ENCODE measurements at regions not wholly inside any gene's neighbourhood (a gene's known extent, or its start where the extent isn't known, plus 50 kb on each side); places are given as distances from the start of the nearest gene placed in this dataset.

DNA sequence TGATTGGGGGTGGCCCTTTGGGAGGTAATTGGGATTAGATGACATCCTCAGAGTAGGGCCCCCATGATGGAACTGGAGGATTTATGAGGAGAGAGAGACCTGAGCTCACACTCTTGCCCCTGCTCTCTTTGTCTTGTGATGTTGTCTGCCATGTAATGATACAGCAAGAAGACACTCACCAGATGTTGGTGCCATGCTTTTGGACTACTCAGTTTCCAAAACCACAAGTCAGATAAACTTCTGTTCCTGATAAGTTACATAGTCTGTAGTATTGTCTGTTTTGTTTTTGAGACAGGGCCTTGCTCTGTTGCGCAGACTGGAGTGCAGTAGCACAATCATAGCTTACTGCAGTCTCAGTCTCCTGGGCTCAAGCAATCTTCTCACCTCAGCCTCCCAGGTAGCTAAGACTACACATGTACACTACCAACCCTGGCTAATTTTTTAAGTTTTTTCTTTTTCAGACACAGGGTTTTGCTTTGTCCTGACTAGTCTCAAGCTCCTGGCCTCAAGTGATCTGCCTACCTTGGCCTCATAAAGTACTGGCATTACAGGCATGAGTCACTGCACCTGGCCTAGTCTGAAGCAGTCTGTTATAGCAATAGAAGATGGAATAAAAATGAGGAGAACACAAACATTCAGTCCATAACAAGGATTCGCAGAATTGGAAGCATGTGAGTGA, 115.0 kb upstream of the GALNT2 start:
- Histone ChIP-seq H3K4me3 (ENCODE audit: low read depth in 2 of 2, low read length in 1 of 2) (no peak overlapping the region), H3K4me2 (no peak overlapping the region), H3K9ac (no peak overlapping the region), H2AFZ (ENCODE audit: low read depth) (no peak overlapping the region), H3K27ac (ENCODE audit: low read depth in 2 of 2, low read length in 1 of 2) (no peak overlapping the region), H4K20me1 (ENCODE audit: insufficient read depth) (no peaks in the 10 kb centered on the region), H3F3A (replicated peaks; ENCODE audit: insufficient read depth) (no peaks in the 10 kb centered on the region), H3K27me3 (ENCODE audit: insufficient read depth) (no peaks in the 10 kb centered on the region), H3K79me2 (ENCODE audit: insufficient read depth) (no peaks in the 10 kb centered on the region), H3K9me3 (no peaks in the 10 kb centered on the region), H3K36me3 (replicated peaks in 1 of 2; ENCODE audit: control insufficient read depth in 1 of 2, insufficient read depth in 2 of 2, low read length in 1 of 2) (no peaks in the 10 kb centered on the region), H3K4me1 (ENCODE audit: control insufficient read depth in 1 of 2, insufficient read depth in 2 of 2, low read depth in 1 of 2, low read length in 1 of 2) (peaks cover 0 to 3% of the 10 kb centered on the region in 2 experiments; a peak in 1 of 4 replicates), H3K9me2 (no peaks in the 10 kb centered on the region)
- ChIA-PET POLR2A (no interaction called here), CTCF (no interaction called here)
- no peak for DNase-seq
- TF ChIP-seq MXI1 (IDR thresholded peaks at IDR 0.05; ENCODE audit: low read depth, low read length) (no peak), JUND (IDR thresholded peaks at IDR 0.05) (no peak), SMC3 (IDR thresholded peaks at IDR 0.05; ENCODE audit: low read depth, low read length) (no peak), CHD2 (IDR thresholded peaks at IDR 0.05; ENCODE audit: low read length, partially characterized antibody) (no peak), NRF1 (IDR thresholded peaks at IDR 0.05; ENCODE audit: low read depth, low read length) (no peak), FOSL2 (IDR thresholded peaks at IDR 0.05; ENCODE audit: borderline replicate concordance, low read depth) (no peak)
- TF ChIP-seq, protein P1, sequence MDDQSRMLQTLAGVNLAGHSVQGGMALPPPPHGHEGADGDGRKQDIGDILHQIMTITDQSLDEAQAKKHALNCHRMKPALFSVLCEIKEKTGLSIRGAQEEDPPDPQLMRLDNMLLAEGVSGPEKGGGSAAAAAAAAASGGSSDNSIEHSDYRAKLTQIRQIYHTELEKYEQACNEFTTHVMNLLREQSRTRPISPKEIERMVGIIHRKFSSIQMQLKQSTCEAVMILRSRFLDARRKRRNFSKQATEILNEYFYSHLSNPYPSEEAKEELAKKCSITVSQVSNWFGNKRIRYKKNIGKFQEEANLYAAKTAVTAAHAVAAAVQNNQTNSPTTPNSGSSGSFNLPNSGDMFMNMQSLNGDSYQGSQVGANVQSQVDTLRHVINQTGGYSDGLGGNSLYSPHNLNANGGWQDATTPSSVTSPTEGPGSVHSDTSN (IDR thresholded peaks at IDR 0.05) = no peak
- 24% methylated on average over 2 of the region's 2 CpGs for WGBS (ENCODE audit: low lambda C conversion rate)

DNA sequence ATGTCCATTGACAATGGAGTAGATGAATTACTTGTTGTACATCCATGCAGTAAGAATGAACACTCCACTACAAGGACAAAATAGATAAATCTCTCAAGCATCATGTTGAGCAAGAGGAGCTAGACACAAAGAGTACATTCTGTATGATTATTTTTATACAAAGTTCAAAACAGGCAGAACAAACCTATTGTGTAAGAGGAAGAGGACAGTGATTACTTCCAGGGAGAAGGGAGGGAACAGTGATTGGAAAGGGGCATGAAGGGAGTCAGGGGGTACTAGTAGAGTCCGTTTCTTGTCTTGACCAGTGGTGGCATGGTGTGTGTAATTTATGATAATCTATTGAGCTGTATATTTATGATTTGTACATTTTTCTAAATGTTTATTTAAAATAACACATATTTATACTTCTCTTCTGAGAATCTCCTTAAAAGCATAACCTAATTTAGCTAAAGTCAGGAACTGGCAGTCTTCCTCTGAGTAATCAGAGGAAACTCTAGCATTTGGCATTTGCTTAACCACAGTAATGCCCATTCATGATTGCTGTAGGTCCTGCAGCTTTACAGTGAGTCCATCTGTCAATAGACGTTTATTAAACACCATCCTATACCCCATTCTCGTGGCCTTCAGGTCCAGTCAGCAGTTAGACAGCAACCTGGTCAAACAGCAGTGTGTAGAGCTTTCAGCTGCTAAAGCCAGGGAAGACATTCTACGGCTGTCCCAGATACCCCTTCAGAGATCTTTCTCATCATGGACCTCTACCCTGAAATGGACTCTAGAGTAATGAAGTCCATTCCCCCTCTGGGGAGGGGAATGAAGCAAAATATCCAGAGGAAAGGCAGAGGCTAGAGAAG, 114.1 kb upstream of the GALNT2 start:
- CTCF ChIA-PET = interaction anchor here (1.3 kb wide), 1 partner anchor 8 kb away, joined by 3 read pairs; no protein-coding TSS in a partner anchor
- Histone ChIP-seq H3K79me2 (ENCODE audit: insufficient read depth) (no peaks in the 10 kb centered on the region), H3K4me1 (ENCODE audit: control insufficient read depth in 1 of 2, insufficient read depth in 2 of 2, low read depth in 1 of 2, low read length in 1 of 2) (no peaks in the 10 kb centered on the region), H3K27me3 (ENCODE audit: insufficient read depth) (no peaks in the 10 kb centered on the region), H3K9ac (no peak overlapping the region), H3K36me3 (replicated peaks in 1 of 2; ENCODE audit: control insufficient read depth in 1 of 2, insufficient read depth in 2 of 2, low read length in 1 of 2) (no peaks in the 10 kb centered on the region), H4K20me1 (ENCODE audit: insufficient read depth) (no peaks in the 10 kb centered on the region), H3K9me3 (no peaks in the 10 kb centered on the region), H2AFZ (ENCODE audit: low read depth) (no peak overlapping the region), H3K9me2 (no peaks in the 10 kb centered on the region), H3K27ac (ENCODE audit: low read depth in 2 of 2, low read length in 1 of 2) (no peak overlapping the region), H3K4me3 (ENCODE audit: low read depth in 2 of 2, low read length in 1 of 2) (no peak overlapping the region), H3K4me2 (no peak overlapping the region), H3F3A (replicated peaks; ENCODE audit: insufficient read depth) (no peaks in the 10 kb centered on the region)
- WGBS (ENCODE audit: low lambda C conversion rate) = 27% methylated on average over 4 of the region's 4 CpGs
- DNase-seq = no peak
- POLR2A ChIA-PET = no interaction called here
- TF ChIP-seq MXI1 (IDR thresholded peaks at IDR 0.05; ENCODE audit: low read depth, low read length) = no peak
- TF ChIP-seq CHD2 (IDR thresholded peaks at IDR 0.05; ENCODE audit: low read length, partially characterized antibody) = no peak
- TF ChIP-seq, protein P2, sequence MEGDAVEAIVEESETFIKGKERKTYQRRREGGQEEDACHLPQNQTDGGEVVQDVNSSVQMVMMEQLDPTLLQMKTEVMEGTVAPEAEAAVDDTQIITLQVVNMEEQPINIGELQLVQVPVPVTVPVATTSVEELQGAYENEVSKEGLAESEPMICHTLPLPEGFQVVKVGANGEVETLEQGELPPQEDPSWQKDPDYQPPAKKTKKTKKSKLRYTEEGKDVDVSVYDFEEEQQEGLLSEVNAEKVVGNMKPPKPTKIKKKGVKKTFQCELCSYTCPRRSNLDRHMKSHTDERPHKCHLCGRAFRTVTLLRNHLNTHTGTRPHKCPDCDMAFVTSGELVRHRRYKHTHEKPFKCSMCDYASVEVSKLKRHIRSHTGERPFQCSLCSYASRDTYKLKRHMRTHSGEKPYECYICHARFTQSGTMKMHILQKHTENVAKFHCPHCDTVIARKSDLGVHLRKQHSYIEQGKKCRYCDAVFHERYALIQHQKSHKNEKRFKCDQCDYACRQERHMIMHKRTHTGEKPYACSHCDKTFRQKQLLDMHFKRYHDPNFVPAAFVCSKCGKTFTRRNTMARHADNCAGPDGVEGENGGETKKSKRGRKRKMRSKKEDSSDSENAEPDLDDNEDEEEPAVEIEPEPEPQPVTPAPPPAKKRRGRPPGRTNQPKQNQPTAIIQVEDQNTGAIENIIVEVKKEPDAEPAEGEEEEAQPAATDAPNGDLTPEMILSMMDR (IDR thresholded peaks at IDR 0.05) = no peak
- TF ChIP-seq, protein P3, sequence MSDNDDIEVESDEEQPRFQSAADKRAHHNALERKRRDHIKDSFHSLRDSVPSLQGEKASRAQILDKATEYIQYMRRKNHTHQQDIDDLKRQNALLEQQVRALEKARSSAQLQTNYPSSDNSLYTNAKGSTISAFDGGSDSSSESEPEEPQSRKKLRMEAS (IDR thresholded peaks at IDR 0.05; ENCODE audit: low read depth) = no peak
- TF ChIP-seq FOXJ3 (CRISPR knock-in tag; IDR thresholded peaks at IDR 0.05) = no peak
- TF ChIP-seq, protein P4, sequence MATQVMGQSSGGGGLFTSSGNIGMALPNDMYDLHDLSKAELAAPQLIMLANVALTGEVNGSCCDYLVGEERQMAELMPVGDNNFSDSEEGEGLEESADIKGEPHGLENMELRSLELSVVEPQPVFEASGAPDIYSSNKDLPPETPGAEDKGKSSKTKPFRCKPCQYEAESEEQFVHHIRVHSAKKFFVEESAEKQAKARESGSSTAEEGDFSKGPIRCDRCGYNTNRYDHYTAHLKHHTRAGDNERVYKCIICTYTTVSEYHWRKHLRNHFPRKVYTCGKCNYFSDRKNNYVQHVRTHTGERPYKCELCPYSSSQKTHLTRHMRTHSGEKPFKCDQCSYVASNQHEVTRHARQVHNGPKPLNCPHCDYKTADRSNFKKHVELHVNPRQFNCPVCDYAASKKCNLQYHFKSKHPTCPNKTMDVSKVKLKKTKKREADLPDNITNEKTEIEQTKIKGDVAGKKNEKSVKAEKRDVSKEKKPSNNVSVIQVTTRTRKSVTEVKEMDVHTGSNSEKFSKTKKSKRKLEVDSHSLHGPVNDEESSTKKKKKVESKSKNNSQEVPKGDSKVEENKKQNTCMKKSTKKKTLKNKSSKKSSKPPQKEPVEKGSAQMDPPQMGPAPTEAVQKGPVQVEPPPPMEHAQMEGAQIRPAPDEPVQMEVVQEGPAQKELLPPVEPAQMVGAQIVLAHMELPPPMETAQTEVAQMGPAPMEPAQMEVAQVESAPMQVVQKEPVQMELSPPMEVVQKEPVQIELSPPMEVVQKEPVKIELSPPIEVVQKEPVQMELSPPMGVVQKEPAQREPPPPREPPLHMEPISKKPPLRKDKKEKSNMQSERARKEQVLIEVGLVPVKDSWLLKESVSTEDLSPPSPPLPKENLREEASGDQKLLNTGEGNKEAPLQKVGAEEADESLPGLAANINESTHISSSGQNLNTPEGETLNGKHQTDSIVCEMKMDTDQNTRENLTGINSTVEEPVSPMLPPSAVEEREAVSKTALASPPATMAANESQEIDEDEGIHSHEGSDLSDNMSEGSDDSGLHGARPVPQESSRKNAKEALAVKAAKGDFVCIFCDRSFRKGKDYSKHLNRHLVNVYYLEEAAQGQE (IDR thresholded peaks at IDR 0.05; ENCODE audit: low read depth, low read length) = no peak
- no peak for TF ChIP-seq SMC3 (IDR thresholded peaks at IDR 0.05; ENCODE audit: low read depth, low read length)
- no peak for TF ChIP-seq ELF1 (IDR thresholded peaks at IDR 0.05)
- no peak for TF ChIP-seq GABPA (IDR thresholded peaks at IDR 0.05; ENCODE audit: low read depth)
- no peak for TF ChIP-seq NFIC (IDR thresholded peaks at IDR 0.05; ENCODE audit: borderline replicate concordance)
- TF ChIP-seq SIN3A (IDR thresholded peaks at IDR 0.05; ENCODE audit: borderline replicate concordance, low read depth, low read length) = no peak
- TF ChIP-seq FOSL2 (IDR thresholded peaks at IDR 0.05; ENCODE audit: borderline replicate concordance, low read depth) = no peak
- TF ChIP-seq RFX5 (IDR thresholded peaks at IDR 0.05; ENCODE audit: low read length) = no peak
- no peak for TF ChIP-seq TCF12 (IDR thresholded peaks at IDR 0.05)
- no peak for TF ChIP-seq NRF1 (IDR thresholded peaks at IDR 0.05; ENCODE audit: low read depth, low read length)

All from SK-N-SH (cell line).